BE2C (cell line): ENCODE measurements at regions not wholly inside any gene's neighbourhood (a gene's known extent, or its start where the extent isn't known, plus 50 kb on each side); places are given as distances from the start of the nearest gene placed in this dataset.

ENCODE experiments used
- DNase-seq: peaks from one replicate; pipeline ENCODE4 v3.0.0-alpha.2; 2020
- H3K27me3 ChIP-seq: fragments of 250-450 bp; sonication (Bioruptor Pico); 2 replicates; pipeline ENCODE4 v1.5.1; 2020; ENCODE audit warnings: mild to moderate bottlenecking
- H3K36me3 ChIP-seq: fragments of 250-450 bp; sonication (Bioruptor Pico); 2 replicates; pipeline ENCODE4 v1.5.1; 2020; ENCODE audit warnings: mild to moderate bottlenecking
- H3K4me1 ChIP-seq: fragments of 250-450 bp; sonication (Bioruptor Pico); 2 replicates; pipeline ENCODE4 v1.5.1; 2020
- H3K4me3 ChIP-seq: 2 replicates; pipeline ENCODE4 v1.5.1; 2011; ENCODE audit warnings: low read depth, low read length
- H3K9me3 ChIP-seq: fragments of 250-450 bp; sonication (Bioruptor Pico); 2 replicates; pipeline ENCODE4 v1.5.1; 2020
- CTCF ChIP-seq: IDR thresholded peaks from 2 replicates; pipeline ENCODE4 v1.5.1; 2012; ENCODE audit warnings: mild to moderate bottlenecking, low read depth, low read length

GRCh38 chr11:37402663-37403062, 804.6 kb upstream of the RAG2 start:
- TF ChIP-seq CTCF, result no peak
- Histone ChIP-seq H3K4me3 (no peak overlapping the region), H3K36me3 (no peaks in the 10 kb centered on the region), H3K9me3 (no peaks in the 10 kb centered on the region), H3K4me1 (no peaks in the 10 kb centered on the region), H3K27me3 (no peaks in the 10 kb centered on the region)
- no peak for DNase-seq

- no peaks in the 10 kb centered on the region for H3K4me1 ChIP-seq
- no peaks in the 10 kb centered on the region for H3K9me3 ChIP-seq
- no peak for TF ChIP-seq CTCF
- no peaks in the 10 kb centered on the region for H3K27me3 ChIP-seq
- DNase-seq, result no peak
- H3K4me3 ChIP-seq, result no peak overlapping the region
- H3K36me3 ChIP-seq, result no peaks in the 10 kb centered on the region
Measured at GRCh38 chr11:37394236-37394870, 796.3 kb upstream of the RAG2 start.

- Histone ChIP-seq H3K9me3 (no peaks in the 10 kb centered on the region), H3K27me3 (no peaks in the 10 kb centered on the region), H3K4me3 (no peak overlapping the region), H3K4me1 (no peaks in the 10 kb centered on the region), H3K36me3 (no peaks in the 10 kb centered on the region)
- no peak for TF ChIP-seq CTCF
- DNase-seq, result no peak
Measured at GRCh38 chr11:37391615-37392014, 793.6 kb upstream of the RAG2 start.

GRCh38 chr11:37390576-37391083, 792.6 kb upstream of the RAG2 start:
- no peak for TF ChIP-seq CTCF
- no peaks in the 10 kb centered on the region for H3K4me1 ChIP-seq
- no peaks in the 10 kb centered on the region for H3K27me3 ChIP-seq
- DNase-seq, result no peak
- H3K36me3 ChIP-seq, result no peaks in the 10 kb centered on the region
- H3K9me3 ChIP-seq, result no peaks in the 10 kb centered on the region
- H3K4me3 ChIP-seq, result no peak overlapping the region

- DNase-seq, result no peak
- no peak for TF ChIP-seq CTCF
- Histone ChIP-seq H3K36me3 (no peaks in the 10 kb centered on the region), H3K9me3 (no peaks in the 10 kb centered on the region), H3K4me3 (no peak overlapping the region), H3K4me1 (no peaks in the 10 kb centered on the region), H3K27me3 (no peaks in the 10 kb centered on the region)
Measured at GRCh38 chr11:37378958-37379357, 780.9 kb upstream of the RAG2 start.

GRCh38 chr11:37372667-37373066, 774.6 kb upstream of the RAG2 start:
- no peaks in the 10 kb centered on the region for H3K9me3 ChIP-seq
- H3K27me3 ChIP-seq, result no peaks in the 10 kb centered on the region
- no peak for DNase-seq
- no peaks in the 10 kb centered on the region for H3K36me3 ChIP-seq
- no peaks in the 10 kb centered on the region for H3K4me1 ChIP-seq
- no peak for TF ChIP-seq CTCF
- no peak overlapping the region for H3K4me3 ChIP-seq
